Stimulated activated CD4-positive, alpha-beta T cell treated with anti-CD3 and anti-CD28 coated beads, Interleukin-2, amount 100 ng/mL, for 48 hours (primary cell): ENCODE measurements at regions not wholly inside any gene's neighbourhood (a gene's known extent, or its start where the extent isn't known, plus 50 kb on each side); places are given as distances from the start of the nearest gene placed in this dataset.

Source experiments
- DNase-seq, 2 donors: peaks; one replicate each; pipeline ENCODE4 v3.0.0-alpha.2; 2020

- no peak for DNase-seq
Measured at GRCh38 chr2:5751873-5752482, 59.8 kb downstream of the SOX11 start.

- DNase-seq = no peak
Measured at GRCh38 chr2:5756272-5756671, 64.1 kb downstream of the SOX11 start.

- DNase-seq = no peak
Measured at GRCh38 chr2:5758346-5758745, 66.2 kb downstream of the SOX11 start.

- no peak for DNase-seq
Measured at GRCh38 chr2:5759949-5760348, 67.8 kb downstream of the SOX11 start.

GRCh38 chr2:5763531-5763930, 71.3 kb downstream of the SOX11 start:
- DNase-seq = no peak

GRCh38 chr2:5764041-5764440, 71.9 kb downstream of the SOX11 start:
- DNase-seq = no peak

GRCh38 chr2:5766056-5766455, 73.9 kb downstream of the SOX11 start:
- DNase-seq = no peak

GRCh38 chr2:5766561-5766960, 74.4 kb downstream of the SOX11 start:
- DNase-seq = no peak

- DNase-seq = no peak
Measured at GRCh38 chr2:5777131-5777535, 84.9 kb downstream of the SOX11 start.

- DNase-seq = no peak
Measured at GRCh38 chr2:5781679-5782078, 89.5 kb downstream of the SOX11 start.

GRCh38 chr2:5782103-5782502, 89.9 kb downstream of the SOX11 start:
- DNase-seq = no peak

GRCh38 chr2:5788447-5788846, 96.3 kb downstream of the SOX11 start:
- no peak for DNase-seq

GRCh38 chr2:5791371-5791770, 99.2 kb downstream of the SOX11 start:
- no peak for DNase-seq

- DNase-seq = no peak
Measured at GRCh38 chr2:5794012-5794411, 101.8 kb downstream of the SOX11 start.

GRCh38 chr2:5798084-5798483, 105.9 kb downstream of the SOX11 start:
- DNase-seq = no peak

GRCh38 chr2:5799348-5799747, 107.2 kb downstream of the SOX11 start:
- DNase-seq = no peak

GRCh38 chr2:5803547-5803946, 111.4 kb downstream of the SOX11 start:
- DNase-seq = no peak

- no peak for DNase-seq
Measured at GRCh38 chr2:5818961-5819600, 126.9 kb downstream of the SOX11 start.

GRCh38 chr2:5824126-5824525, 131.9 kb downstream of the SOX11 start:
- DNase-seq = no peak

- no peak for DNase-seq
Measured at GRCh38 chr2:5825686-5826085, 133.5 kb downstream of the SOX11 start.

- no peak for DNase-seq
Measured at GRCh38 chr2:5826979-5827655, 134.9 kb downstream of the SOX11 start.

- no peak for DNase-seq
Measured at GRCh38 chr2:5834501-5834900, 142.3 kb downstream of the SOX11 start.

- no peak for DNase-seq
Measured at GRCh38 chr2:5839550-5839949, 147.4 kb downstream of the SOX11 start.

- DNase-seq = no peak
Measured at GRCh38 chr2:5841126-5841525, 148.9 kb downstream of the SOX11 start.

GRCh38 chr2:5842326-5842725, 150.1 kb downstream of the SOX11 start:
- DNase-seq = no peak
